Uterus (tissue), 2 donors: ENCODE measurements at regions not wholly inside any gene's neighbourhood (a gene's known extent, or its start where the extent isn't known, plus 50 kb on each side); places are given as distances from the start of the nearest gene placed in this dataset.

ENCODE experiments used
- POLR2A ChIP-seq, 2 donors: fragments of 450-650 bp; IDR thresholded peaks; one replicate each; pipeline ENCODE4 v1.6.1; 2016; ENCODE audit warnings: antibody characterized with exemption in 2 of 2, mild to moderate bottlenecking in 1 of 2, moderate library complexity in 1 of 2
- TF ChIP-seq, protein P1 (sequence below), 4 experiments: fragments of 200-600 bp in 2 of 4; fragments of 450-650 bp in 2 of 4; sonication (generic) in 2 of 4; IDR thresholded peaks; one replicate each; pipeline ENCODE4 v1.5.1; 2016 to 2019; ENCODE audit warnings: antibody characterized with exemption in 4 of 4, mild to moderate bottlenecking in 2 of 4, moderate library complexity in 1 of 4

DNA sequence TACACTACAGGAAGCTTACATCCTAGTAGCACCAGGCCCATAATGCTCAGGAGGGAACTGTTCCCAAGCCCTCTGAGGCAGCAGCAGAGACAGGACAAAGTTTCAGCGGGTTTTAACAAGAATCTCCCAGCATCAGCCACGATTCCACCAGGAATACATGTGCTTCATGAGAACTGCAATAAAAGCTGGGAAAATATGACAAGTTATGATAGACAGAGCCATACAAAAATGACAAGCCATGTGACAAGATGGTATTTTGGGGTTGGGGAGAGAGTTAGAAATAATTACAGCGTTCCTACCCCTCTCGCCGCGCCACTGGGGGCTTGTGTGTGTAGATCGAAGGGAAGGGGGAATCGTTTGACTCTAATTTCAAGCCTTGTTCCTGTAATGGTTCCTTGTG lies 112.7 kb upstream of the CTBP2 start:
- TF ChIP-seq, protein P1, sequence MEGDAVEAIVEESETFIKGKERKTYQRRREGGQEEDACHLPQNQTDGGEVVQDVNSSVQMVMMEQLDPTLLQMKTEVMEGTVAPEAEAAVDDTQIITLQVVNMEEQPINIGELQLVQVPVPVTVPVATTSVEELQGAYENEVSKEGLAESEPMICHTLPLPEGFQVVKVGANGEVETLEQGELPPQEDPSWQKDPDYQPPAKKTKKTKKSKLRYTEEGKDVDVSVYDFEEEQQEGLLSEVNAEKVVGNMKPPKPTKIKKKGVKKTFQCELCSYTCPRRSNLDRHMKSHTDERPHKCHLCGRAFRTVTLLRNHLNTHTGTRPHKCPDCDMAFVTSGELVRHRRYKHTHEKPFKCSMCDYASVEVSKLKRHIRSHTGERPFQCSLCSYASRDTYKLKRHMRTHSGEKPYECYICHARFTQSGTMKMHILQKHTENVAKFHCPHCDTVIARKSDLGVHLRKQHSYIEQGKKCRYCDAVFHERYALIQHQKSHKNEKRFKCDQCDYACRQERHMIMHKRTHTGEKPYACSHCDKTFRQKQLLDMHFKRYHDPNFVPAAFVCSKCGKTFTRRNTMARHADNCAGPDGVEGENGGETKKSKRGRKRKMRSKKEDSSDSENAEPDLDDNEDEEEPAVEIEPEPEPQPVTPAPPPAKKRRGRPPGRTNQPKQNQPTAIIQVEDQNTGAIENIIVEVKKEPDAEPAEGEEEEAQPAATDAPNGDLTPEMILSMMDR (IDR thresholded peaks at IDR 0.05): no peak
- no peak for TF ChIP-seq POLR2A (IDR thresholded peaks at IDR 0.05)
